Fibroblast of skin of back (primary cell): ENCODE measurements at regions not wholly inside any gene's neighbourhood (a gene's known extent, or its start where the extent isn't known, plus 50 kb on each side); places are given as distances from the start of the nearest gene placed in this dataset.
"Not testable (repeated sequence)": the region's sequence is repeated elsewhere in the genome, so short reads cannot be mapped to it uniquely, and the experiment has no call there.

Source experiments
- DNase-seq: peaks from one replicate; pipeline ENCODE4 v3.0.0-alpha.2; 2013

DNA sequence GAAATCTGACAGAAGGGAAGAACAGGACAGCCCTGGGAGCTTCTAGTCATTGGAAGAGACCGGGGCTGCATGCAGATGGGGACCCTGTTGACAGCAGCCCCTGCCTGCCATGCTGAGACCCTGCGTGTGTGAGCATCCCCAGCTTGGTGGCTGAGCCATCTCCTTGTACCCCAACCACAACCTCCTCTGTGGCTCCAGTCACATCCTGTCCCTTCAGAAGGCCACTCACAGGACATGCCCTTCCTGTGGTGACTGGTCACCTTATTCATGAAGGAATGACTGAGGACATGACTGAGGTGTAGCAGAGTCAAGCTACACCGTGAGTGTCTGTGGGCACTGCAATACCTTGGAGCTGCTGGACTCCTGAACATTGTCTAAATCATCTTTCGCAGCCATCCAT, 141.8 kb upstream of the ERRFI1 start:
- DNase-seq: no peak

DNA sequence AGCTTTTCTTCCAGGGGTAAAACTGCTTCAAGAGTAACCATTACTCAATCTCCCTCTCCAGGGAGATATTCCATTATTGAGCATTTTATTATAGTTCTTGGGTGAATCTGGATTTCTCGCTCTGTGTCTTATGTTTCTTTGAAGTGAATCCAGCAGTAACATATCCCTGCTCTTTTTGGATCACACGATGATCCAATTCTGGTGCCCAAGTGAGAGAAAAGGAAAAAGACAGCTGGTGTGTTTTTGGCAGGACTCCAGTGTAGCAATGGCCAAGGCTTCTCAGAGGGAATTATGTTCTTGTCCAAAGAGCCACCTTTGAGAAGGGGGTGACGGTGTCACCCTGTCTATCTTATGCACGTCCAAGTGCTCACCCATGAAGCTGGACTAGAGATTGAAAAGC, 140.3 kb upstream of the ERRFI1 start:
- no peak for DNase-seq

DNA sequence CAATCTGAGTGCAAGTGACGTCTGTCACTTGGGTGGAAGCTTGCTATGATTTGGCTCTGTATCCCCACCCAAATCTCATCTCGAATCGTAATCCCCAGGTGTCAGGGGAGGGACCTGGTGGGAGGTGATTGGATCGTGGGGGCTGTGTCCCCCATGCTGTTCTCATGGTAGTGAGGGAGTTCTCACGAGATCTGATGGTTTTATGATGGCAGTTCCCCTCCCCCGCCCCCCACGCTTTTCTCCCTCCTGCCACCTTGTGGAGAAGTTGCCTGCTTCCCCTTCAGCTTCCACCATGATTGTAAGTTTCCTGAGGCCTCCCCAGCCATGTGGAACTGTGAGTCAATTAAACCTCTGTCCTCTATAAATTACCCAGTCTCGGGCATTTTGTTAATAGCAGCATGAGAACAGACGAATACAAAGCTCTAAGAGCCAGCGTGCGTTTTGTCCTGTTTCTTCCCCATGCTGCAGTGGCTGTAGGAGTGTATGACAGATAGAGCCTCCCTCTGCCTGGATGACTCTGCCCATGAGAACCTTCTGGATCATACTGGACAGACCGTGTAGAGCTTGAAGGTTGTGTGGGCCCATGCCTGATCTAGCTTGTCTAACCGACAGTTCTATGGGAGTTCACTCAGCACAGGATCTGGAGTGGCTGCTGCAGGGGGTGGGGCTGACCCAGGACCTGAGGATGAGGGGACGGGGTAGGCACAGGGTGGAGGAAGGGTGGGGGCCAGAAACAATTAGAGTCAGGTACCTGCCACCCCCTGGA, 139.7 kb upstream of the ERRFI1 start:
- DNase-seq: no peak

DNA sequence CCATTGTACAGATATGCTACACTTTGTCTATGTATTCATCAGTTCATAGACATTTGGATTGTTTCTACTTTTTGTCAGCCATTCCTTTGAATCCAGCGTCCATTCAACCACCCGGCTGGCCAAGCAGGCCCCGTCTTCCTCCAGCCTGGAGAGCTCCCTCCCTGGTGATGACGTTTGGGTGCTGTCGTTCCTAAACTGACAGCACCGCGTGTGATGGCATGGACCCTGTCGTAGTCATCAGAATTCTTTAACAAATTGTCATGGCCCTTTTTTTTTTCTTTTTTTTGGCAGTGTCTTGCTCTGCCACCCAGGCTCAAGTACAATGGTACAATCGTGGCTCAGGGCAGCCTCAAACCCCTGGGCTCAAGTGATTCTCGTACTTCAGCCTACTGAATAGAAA, 138.6 kb upstream of the ERRFI1 start:
- DNase-seq: peak; percentile 20

DNA sequence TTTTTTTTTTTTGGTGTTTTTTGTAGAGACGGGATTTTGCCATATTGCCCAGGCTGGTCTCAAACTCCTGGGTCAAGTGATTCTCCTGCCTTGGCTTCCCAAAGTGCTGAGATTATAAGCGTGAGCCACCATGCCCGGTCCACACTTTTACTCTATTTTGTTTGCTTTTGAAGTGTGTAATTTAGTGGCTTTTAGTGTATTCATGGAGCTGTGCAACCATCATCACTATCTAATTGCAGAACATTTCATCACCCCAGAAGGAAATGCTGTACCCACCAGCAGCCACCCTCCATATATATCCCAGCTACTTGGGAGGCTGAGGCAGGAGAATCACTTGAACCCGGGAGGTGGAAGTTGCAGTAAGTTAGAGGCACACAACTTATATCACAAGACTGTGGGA, 136.9 kb upstream of the ERRFI1 start:
- DNase-seq: no peak

DNA sequence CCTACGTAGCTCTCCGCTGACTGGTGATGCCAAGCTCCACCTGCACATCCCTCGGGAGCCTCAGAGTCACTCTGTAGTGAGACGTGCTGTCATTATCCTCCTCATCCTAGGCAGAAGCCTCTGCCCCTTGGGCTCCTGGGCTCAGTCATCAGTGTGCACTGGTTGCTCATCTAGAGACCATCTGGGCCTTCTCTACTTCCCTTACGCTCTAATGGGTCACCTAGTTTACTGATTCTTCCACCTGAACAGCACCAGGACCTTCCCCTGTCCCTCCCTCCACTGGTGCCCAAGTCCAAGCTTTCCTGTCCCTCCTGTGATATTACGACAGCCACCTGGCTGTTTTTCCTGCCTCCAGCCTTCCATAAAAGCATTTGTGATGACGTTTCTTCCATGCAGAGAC, 136.1 kb upstream of the ERRFI1 start:
- no peak for DNase-seq

DNA sequence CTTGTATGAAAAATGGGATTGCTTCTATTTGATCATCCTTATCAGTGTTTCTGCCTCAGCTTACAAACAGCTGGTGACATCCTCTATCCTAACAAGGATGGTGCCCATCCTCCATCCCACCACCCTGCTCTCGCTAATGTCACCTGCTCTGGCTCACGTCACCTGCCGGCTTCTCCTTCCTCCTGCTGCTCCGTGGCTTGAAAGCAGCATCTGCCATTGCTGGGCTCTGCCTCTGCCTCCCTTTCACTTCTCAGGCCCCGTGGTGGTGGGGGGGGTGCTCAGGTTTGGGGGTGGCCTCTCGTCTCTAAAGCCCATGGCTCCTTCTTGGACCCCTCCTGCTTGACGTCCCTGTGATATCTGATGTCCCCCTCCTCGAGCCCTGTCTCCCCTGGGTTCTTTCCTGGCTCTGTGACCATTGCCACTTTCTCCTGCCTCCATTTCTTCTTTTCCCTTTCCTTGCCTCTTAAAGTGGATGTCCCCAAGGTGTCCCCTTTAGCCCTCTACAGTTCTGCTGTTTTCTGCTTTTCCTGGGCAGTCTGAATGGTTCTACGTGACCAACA, 135.5 kb upstream of the ERRFI1 start:
- DNase-seq: no peak

DNA sequence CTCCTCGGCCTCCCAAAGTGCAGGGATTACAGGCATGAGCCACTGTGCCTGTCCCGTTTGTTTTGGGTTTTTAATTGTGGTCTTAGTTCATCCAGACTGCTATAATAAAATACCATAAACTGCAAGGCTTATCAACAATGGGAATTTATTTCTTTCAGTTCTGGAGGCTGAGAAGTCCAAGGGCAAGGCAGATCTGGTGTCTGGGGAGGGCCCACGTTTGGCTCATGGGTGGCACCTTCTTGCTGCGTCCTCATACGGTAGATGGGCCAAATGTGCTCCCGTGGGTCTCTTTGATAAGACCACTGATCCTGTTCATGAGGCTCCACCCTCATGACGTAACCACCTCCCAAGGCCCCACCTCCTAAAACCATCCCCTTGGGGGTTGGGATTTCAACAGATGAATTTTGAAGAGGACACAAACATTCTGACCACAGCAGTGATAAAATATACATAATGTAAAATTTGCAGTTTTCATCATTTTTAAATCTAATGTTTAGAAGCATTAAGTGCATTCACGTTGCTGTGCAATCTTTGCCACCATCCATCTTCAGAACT, 133.4 kb upstream of the ERRFI1 start:
- DNase-seq: no peak

DNA sequence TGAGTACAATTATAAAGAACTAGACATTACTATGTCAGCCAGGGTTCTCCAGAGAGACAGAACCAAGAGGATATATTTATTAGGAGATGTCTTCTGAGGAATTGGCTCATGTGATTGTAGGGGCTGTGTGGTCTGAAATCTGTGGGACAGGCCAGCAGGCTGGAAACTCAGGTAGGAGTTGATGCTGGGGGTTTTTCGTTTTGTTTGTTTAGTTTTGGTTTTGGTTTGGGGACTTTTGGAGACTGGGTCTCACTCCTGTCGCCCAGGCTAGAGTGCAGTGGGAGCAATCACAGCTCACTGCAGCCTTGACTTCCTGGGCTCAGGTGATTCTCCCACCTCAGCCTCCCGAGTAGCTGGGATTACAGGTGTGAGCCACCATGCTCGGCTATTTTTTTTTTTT, 132.9 kb upstream of the ERRFI1 start:
- no peak for DNase-seq

DNA sequence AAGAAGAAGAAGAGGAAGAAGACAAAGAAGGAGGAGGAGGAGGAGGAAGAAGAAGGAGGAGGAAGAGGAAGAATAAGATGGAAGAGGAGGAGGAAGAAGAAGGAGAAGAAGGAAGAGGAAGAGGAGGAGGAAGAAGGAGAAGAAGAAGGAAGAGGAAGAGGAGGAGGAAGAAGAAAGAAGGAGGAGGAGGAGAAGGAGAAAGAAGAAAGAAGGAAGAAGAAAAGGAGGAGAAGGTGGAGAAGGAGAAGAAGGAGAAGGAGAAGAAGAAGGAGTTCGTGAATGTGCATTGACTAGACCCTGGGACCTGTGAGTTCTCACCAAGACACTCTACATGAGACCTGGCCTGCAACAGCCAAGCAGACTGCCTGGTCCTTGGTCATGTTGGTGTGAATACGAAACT, 131.7 kb upstream of the ERRFI1 start:
- DNase-seq: no peak

DNA sequence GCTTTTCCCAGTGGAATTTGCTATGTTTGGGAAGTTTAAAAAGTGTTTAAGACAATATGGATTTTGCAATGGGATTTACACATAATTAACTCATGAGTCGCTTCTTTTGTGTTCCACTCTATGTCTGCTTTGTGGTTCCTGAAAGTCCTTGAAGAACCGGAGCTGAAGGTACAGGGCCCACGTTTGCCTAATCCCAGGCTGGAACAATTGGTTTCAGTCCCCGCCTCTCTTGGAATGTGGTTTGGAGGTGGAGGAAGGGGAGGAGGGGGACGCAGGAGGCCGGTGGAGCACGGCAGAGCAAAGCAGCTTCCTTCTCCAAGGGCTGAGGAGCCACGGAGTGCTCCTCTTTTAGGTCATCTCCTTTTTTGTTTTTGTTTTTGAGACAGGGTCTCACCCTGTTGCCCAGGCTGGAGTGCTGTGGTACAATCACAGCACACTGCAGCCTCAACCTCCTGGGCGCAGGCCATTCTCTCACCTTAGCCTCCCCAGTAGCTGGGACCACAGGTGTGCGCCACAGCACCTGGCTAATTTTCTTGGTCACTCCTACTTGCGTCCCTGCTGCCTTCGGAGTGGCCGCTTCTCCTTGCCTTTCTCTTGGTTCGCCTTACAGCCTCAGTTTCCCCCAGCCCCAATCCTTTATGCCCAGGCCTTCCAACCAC, 129.5 kb upstream of the ERRFI1 start:
- peak; percentile 31 for DNase-seq

DNA sequence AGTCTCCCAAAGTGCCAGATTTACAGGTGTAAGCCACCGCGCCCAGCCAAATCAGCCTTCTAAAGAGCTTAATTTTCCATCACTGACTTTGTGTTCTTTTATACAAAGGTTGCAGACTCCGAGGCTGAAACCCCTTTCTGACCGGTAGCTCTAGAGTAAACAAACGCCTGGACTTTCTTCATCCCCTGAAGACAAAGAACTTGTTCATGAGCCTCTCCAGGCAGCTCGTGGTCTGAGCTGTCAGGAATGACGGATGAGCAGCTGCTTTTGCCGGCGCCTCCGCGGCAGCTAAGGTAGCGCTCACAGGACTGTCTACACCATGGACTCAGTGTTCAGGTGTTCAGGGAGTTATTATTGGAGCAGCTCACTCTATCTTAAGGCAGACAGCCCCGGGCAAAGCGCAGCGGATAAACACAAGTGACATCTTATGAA, 128.5 kb upstream of the ERRFI1 start:
- no peak for DNase-seq

DNA sequence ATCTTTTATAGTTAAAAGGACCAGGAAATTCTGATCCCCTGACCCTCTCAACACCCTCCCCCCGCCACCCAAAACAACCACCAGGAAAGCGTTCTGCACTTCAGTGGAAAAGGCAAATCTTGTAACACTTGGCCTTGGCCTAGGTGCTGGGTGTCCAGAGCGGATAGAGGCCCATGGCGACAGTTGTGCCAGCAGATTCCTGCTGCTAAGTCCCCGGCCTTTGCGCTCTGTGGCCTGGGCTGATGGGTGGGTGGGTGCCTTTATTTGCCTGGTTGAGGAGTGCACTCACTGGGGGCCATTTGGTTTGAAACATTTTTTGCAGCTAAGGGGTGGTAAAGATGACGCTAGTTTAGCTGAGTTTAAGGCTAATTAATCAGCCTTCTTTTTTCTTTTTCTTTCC, 127.9 kb upstream of the ERRFI1 start:
- DNase-seq: no peak

DNA sequence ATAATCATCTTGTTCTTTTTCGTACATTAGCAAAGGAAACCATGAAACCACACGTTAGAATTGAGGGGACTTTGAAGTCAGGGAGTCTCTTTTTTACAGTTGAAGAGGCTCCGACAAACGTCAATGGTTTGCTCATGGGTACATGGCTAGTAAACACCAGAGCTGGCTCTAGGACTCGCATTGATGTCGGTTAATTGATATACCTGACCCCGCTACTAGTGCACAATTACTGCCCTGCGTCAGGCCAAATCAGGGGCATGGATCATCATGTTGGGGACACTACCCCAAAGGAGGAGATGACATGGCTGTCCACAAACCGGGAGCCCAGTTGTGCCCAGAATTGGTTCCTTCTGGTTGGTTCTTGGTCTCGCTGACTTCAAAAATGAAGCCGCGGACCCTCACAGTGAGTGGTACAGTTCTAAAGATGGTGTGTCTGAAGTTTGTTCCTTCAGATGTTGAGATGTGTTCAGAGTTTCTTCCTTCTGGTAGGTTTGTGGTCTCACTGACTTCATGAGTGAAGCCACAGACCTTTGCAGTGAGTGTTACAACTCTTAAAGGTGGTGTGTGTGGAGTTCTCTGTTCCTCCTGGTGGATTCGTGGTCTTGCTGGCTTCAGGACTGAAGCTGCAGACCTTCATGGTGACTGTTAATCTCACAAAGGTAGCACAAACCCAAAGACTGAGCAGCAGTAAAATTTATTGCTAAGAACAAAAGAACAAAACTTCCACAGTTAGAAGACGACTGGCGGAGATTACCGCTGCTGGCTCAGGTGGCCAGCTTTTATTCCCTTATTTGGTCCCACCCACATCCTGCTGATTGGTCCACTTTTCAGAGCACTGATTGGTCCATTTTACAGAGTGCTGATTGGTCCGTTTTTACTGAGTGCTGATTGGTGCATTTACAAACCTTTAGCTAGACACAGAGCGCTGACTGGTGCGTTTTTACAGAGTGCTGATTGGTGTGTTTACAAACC, 126.9 kb upstream of the ERRFI1 start:
- no peak for DNase-seq

DNA sequence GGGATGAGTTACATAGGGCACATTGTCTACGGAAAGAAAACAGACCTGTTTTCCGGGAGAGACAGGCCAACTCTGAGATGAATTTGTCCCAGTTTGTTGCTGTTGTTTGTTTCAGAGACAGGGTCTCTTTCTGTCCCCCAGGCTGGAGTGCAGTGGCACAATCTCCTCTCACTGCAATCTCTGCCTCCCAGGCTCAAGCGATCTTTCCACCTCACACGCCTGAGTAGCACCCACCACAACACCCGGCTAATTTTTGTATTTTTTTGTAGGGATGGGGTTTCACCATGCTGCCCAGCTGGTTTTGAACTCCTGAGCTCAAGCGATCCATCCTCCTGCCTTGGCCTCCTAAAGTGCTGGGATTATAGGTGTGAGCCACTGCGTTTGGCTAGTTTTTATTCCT, 125.5 kb upstream of the ERRFI1 start:
- no peak for DNase-seq

DNA sequence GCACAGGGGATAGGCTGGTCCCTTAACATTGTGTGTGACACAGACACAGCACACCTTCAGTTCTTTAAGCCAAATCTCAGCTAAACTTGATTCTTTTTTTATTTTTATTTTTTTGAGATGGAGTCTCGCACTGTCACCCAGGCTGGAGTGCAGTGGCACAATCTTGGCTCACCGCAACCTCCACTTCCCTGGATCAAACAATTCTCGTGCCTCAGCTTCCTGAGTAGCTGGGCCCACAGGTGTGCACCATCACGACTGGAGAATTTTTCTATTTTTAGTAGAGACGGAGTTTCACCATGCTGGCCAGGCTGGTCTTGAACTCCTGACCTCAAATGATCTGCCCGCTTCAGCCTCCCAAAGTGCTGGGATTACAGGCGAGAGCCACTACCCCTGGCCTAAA, 123.6 kb upstream of the ERRFI1 start:
- not testable (repeated sequence) for DNase-seq

DNA sequence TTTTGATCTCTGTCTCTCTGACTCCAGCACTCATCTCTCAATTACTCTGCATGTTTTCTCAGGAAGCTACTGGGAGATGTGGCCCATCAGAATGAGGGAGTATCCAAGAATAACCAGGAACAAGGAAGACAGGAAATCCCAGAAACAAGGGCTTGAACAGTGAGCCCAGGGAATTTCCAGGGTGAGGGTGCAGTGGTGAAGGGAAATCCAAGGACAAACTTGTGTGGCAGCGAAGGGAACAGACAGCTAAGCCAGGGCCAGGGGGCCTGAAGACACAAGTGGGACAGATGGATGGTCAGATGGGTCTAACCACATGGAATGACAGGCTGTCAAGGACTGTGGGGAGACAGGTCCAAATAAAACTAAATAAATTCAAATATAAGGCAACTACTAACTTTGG, 121.8 kb upstream of the ERRFI1 start:
- peak; percentile 44 for DNase-seq

DNA sequence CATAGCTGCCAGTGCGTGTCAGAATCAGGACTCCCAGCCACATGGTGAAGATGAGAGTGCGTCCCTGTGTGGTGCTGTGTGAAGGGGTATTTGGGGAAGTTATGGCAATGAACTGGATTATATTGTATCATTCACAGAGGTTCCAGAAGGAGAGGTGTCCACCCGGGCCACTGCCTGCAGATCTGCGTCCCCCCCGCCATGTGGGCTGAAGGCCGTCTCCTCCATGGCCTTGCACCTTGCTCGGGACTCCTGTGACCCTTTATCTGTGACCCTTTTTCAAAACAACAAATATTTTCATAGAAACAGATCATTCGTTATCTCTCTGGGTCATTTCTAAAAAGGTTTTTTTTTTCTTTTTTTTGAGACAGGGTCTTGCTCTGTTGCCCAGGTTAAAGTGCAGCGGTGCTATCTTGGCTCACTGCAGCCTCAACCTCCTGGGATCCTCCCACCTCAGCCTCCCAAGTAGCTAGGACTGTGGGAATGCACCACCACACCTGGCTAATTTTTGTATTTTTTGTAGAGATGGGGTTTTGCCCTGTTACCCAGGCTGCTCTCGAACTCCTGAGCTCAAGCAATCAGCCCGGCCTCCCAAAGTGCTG, 120.2 kb upstream of the ERRFI1 start:
- DNase-seq: no peak

DNA sequence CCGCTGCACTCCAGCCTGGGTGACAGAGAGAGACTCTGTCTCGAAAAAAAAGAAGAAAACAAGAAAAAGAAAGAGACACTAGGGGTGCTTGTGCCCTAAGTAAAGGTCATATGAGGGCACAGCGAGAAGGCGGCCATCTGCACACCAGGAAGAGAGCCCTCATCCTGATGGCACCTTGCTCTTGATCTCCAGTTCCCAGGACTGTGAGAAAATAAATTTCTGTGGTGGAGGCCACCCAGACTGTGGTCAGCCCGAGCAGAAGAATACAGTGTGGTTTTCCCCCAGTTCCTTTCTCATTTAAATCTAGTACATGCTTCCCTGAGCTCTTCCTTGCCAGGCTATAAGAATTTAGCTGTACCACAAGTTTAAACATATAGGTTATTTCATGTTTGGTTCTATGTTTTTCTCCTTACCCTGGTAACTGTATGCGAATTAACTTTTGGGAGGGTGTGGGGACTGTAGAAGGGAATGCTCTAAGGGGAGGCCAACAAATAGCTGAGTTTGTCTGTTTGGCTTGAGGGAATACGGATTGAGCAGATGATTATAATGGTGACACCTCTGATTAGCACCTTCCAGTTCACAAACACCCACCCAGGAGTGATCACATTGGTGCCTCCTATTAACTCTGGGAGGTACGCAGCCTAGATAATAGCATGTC, 119.6 kb upstream of the ERRFI1 start:
- DNase-seq: no peak

DNA sequence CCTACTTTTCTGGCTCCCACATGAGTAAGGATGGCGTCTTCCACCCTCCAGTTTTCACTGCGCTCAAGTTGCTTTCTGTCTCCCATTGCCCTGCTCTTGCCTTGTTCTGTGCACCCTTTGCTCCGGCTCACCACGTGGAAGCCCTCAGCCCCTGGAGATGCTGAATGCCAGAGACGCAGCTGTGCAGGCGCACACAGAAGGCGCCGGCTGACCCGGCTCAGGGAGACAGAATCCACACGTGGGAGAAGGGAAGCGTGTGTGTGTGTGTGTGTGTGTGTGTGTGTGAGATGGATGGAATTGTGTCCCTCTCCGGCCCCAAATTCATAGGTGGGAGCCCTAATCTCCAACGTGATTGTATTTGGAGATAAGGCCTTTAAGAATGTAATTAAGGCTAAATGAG, 118.2 kb upstream of the ERRFI1 start:
- DNase-seq: no peak

DNA sequence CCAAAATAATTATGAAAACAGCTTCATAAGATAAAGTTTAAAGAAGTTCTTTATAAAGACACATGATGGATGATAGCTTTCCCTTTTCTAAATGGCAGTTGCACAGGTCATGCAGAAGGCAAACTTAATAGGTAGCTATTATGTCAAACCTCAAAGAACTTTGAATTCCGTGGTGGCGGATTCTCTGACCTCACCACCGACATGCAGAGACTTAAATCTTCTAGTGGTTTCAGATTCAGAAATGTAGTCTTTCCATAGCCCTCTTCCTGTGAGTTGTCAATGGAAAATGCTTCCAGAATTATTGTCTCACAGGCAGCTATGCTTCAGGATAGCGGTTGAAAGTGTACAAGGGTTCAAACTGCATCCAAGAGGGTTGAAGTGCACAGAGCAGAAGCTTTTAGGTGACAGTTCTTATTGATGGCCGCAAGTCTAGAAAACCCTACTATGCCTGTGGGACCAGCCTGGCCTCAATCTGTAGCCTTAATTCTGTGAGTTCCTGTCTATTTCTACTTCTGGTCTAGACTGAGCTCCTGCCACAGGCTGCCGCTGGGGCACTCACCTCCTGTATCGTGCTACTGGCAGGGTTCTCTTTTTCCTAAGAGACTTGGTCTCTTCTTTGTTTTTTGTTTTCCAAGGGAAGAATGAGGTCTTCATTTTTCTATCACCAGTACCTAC, 117.0 kb upstream of the ERRFI1 start:
- DNase-seq: peak; percentile 59
